Neural crest cell (in vitro differentiated cells): ENCODE measurements at regions not wholly inside any gene's neighbourhood (a gene's known extent, or its start where the extent isn't known, plus 50 kb on each side); places are given as distances from the start of the nearest gene placed in this dataset.
"Not testable (repeated sequence)": the region's sequence is repeated elsewhere in the genome, so short reads cannot be mapped to it uniquely, and the experiment has no call there.

Experiments
- DNase-seq: peaks from one replicate; pipeline ENCODE4 v3.0.0; 2021; ENCODE audit warnings: low read depth, mixed read lengths, low spot score
- H3K27ac Mint-ChIP-seq: one replicate; pipeline ENCODE4 v1.8.0; 2021; ENCODE audit warnings: mild to moderate bottlenecking, mixed read lengths; ENCODE audit not compliant: unreplicated experiment
- H3K27me3 Mint-ChIP-seq: 2 replicates; pipeline ENCODE4 v1.8.0; 2021; ENCODE audit warnings: low read depth, mild to moderate bottlenecking, mixed read lengths
- H3K36me3 Mint-ChIP-seq: 2 replicates; pipeline ENCODE4 v1.8.0; 2021; ENCODE audit warnings: low read depth, mild to moderate bottlenecking, mixed read lengths
- H3K4me1 Mint-ChIP-seq: 2 replicates; pipeline ENCODE4 v1.8.0; 2021; ENCODE audit warnings: mixed read lengths
- H3K4me3 Mint-ChIP-seq: one replicate; pipeline ENCODE4 v1.8.0; 2021; ENCODE audit warnings: mild to moderate bottlenecking, mixed read lengths
- H3K9me3 Mint-ChIP-seq: 2 replicates; pipeline ENCODE4 v1.8.0; 2021; ENCODE audit warnings: mixed read lengths
- TF ChIP-seq, protein P1 (sequence below): fragments of 200-600 bp; sonication (generic); conservative IDR thresholded peaks from 2 replicates; pipeline ENCODE4 v1.5.0; 2021; ENCODE audit warnings: antibody characterized with exemption, mild to moderate bottlenecking

DNA sequence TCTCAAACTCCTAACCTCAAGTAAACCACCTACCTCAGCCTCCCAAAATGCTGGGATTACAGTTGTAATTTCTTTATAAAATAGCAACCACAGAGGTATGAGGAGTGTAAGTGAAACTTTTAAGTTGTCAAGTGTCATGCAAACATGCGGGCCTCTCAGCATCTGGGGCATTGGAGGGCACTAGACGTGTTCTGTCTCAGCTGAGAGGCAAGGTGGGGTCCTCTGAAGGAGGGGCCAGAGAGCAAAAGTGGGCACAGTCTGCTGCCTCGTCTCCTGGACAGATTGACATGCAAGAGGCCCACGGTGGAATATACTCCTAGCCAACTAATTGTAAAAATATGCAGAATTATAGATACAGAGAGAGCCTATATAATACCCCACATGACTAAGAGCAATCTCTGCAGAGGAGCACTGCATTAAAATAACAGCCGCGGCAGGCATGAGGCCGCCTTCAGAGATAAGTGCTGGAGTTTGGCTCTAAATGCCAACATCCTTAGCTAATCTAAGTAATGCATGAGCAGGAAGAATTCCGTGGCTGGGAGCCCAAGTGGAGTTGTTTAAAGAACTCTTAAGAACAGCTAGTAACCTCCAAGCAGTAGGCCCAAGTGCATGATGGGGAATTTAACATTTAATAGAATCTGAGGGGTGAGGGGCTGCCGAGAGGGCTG, 87.8 kb upstream of the RNU6-1 start:
- TF ChIP-seq, protein P1, sequence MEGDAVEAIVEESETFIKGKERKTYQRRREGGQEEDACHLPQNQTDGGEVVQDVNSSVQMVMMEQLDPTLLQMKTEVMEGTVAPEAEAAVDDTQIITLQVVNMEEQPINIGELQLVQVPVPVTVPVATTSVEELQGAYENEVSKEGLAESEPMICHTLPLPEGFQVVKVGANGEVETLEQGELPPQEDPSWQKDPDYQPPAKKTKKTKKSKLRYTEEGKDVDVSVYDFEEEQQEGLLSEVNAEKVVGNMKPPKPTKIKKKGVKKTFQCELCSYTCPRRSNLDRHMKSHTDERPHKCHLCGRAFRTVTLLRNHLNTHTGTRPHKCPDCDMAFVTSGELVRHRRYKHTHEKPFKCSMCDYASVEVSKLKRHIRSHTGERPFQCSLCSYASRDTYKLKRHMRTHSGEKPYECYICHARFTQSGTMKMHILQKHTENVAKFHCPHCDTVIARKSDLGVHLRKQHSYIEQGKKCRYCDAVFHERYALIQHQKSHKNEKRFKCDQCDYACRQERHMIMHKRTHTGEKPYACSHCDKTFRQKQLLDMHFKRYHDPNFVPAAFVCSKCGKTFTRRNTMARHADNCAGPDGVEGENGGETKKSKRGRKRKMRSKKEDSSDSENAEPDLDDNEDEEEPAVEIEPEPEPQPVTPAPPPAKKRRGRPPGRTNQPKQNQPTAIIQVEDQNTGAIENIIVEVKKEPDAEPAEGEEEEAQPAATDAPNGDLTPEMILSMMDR, result no peak
- H3K27me3 Mint-ChIP-seq, result no peaks in the 10 kb centered on the region
- H3K4me3 Mint-ChIP-seq, result no peak overlapping the region
- H3K36me3 Mint-ChIP-seq, result no peaks in the 10 kb centered on the region
- H3K4me1 Mint-ChIP-seq, result no peaks in the 10 kb centered on the region
- no peak overlapping the region for H3K27ac Mint-ChIP-seq
- H3K9me3 Mint-ChIP-seq, result peaks cover 6% of the 10 kb centered on the region
- DNase-seq, result no peak

DNA sequence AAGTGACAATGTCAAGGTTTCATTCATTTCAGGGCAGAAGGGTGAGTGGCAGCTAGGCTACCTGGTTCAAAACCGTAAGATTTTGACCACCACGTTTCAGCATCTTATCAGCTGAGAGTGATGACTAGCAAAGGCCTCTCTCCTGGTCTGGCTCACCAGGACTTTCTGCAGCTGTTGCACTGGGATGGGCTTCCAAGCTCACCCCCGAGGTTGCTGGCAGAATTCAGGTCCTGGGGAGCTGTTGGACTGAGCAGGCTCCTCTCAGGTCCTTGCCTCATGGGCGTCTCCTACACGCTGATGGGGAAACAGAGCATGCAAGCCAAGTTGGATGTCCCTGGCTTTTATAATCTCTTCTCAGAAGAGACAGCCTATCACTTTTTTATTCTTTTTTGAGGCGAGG, 88.8 kb upstream of the RNU6-1 start:
- Mint-ChIP-seq H3K4me1 (no peaks in the 10 kb centered on the region), H3K9me3 (peaks cover 6% of the 10 kb centered on the region), H3K4me3 (no peak overlapping the region), H3K36me3 (no peaks in the 10 kb centered on the region), H3K27ac (no peak overlapping the region), H3K27me3 (no peaks in the 10 kb centered on the region)
- no peak for DNase-seq
- TF ChIP-seq, protein P1, result no peak

DNA sequence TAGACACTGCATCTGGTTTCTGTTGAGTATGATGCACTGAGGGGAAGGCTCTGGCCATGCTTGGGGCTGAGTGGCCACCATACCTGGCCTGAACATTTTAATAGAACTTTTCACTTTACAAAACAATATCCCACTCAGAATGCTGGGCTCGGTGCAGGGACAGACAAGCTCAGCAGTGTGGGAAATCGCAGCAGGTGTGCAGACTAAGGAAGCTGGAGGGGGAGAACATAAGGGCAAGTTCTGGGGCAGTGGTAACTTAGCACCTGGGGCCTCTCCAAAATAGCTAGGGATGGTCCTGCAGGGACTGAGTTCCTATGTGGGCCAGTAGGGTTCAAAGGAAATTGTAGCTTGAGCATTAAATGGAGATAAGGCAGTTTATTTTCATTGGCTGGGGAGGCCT, 90.9 kb upstream of the RNU6-1 start:
- Mint-ChIP-seq H3K27ac (no peak overlapping the region), H3K36me3 (no peaks in the 10 kb centered on the region), H3K4me1 (no peaks in the 10 kb centered on the region), H3K27me3 (no peaks in the 10 kb centered on the region), H3K4me3 (no peak overlapping the region), H3K9me3 (peaks cover 3% of the 10 kb centered on the region)
- TF ChIP-seq, protein P1, result no peak
- DNase-seq, result no peak

DNA sequence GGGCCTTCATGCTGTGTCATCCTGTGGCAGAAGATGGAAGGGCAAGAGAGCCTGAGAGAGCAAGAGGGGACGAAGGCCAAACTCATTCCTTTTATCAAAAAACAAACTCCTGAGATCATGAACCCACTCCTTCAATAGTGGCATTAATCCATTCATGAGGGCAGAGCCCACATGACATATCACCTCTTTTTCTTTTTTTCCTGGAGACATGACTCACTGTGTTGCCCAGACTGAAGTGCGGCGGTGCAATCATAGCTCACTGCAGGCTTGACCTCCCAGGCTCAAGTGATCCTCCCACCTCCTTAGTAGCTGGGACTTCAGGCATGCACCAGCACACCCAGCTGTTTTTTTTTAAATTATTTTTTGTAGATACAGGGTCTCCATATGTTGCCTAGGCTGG, 92.0 kb upstream of the RNU6-1 start:
- TF ChIP-seq, protein P1, result no peak
- Mint-ChIP-seq H3K36me3 (no peaks in the 10 kb centered on the region), H3K27me3 (no peaks in the 10 kb centered on the region), H3K27ac (no peak overlapping the region), H3K9me3 (peaks cover 3% of the 10 kb centered on the region), H3K4me1 (no peaks in the 10 kb centered on the region), H3K4me3 (no peak overlapping the region)
- DNase-seq, result no peak

DNA sequence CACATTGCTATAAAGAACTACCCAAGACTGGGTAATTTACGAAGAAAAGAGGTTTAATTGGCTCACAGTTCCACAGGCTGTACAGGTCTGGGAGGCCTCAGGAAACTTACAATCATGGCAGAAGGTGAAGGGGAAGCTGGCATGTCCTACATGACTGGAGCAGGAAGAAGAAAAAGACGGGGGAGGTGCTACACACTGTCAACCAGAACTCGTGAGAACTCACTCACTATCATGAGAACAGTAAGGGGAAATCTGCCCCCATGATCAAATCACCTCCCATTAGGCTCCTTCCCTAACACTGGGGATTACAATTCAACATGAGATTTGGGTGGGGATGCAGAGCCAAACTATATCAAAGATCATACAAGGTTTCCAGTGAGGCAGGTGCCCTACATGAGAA, 94.3 kb upstream of the RNU6-1 start:
- not testable (repeated sequence) for H3K4me1 Mint-ChIP-seq, H3K36me3 Mint-ChIP-seq, H3K9me3 Mint-ChIP-seq, H3K27me3 Mint-ChIP-seq, H3K4me3 Mint-ChIP-seq, DNase-seq
- peak overlapping the region; percentile 76 for H3K27ac Mint-ChIP-seq

DNA sequence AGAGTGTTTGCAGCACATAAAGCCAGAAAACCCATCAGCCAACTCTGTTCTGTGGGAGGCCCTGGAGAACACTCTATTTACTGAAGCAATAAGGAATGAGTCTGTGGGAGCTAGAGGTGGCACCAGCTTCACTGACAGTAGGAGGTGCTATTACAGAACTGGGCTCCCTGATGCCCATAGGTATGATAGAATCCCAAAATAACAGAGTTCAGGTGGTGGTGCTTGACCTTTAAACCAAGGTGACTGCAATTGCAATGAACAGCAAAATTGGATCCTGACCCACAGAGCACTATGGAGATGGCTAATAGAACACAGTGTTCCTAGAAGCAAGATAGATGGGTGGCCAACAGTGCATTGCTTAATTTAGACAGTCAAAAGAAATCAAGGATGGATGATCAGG, 95.4 kb upstream of the RNU6-1 start:
- TF ChIP-seq, protein P1, result no peak
- no peaks in the 10 kb centered on the region for H3K27me3 Mint-ChIP-seq

More for the DNA sequence above, 95.4 kb upstream of the RNU6-1 start:
- no peak overlapping the region for H3K4me3 Mint-ChIP-seq
- H3K9me3 Mint-ChIP-seq, result peaks cover 5% of the 10 kb centered on the region
- H3K27ac Mint-ChIP-seq, result no peak overlapping the region
- no peaks in the 10 kb centered on the region for H3K36me3 Mint-ChIP-seq
- peaks cover 3% of the 10 kb centered on the region for H3K4me1 Mint-ChIP-seq
- no peak for DNase-seq
